NOMO-1 treated with dmso at 0.1 percent for 144 hours (cell line): ENCODE measurements at regions not wholly inside any gene's neighbourhood (a gene's known extent, or its start where the extent isn't known, plus 50 kb on each side); places are given as distances from the start of the nearest gene placed in this dataset.

Experiments
- DNase-seq: peaks from one replicate; lab custom pipeline; 2025; ENCODE audit not compliant: unreplicated experiment; lab: John Stamatoyannopoulos, UW

DNA sequence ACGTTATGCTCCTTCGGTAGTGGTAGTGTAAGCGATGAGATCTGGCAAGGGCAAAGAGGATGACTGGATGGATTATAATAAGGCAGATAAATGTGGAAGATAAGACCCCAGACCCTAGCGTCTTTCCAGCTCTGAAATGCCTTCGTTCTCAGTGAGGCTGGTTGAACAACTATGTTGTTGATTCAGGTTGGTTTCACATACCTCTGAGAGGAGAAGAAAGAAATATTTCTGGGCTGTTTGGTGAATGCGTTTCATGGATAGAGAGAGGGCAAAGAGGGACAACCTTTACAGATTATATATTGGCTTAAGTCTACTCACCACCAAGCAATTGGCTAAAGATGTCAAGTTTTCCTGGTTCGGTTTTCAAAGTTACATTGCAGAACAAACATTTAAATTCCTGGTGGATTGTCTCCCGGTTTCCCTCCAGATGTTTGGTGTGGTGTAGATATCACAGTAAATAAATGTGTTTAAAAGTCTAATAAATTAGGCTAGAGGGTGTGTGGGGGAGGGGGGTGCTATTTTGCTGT, 190.1 kb upstream of the GLI2 start:
- no peak for DNase-seq

DNA sequence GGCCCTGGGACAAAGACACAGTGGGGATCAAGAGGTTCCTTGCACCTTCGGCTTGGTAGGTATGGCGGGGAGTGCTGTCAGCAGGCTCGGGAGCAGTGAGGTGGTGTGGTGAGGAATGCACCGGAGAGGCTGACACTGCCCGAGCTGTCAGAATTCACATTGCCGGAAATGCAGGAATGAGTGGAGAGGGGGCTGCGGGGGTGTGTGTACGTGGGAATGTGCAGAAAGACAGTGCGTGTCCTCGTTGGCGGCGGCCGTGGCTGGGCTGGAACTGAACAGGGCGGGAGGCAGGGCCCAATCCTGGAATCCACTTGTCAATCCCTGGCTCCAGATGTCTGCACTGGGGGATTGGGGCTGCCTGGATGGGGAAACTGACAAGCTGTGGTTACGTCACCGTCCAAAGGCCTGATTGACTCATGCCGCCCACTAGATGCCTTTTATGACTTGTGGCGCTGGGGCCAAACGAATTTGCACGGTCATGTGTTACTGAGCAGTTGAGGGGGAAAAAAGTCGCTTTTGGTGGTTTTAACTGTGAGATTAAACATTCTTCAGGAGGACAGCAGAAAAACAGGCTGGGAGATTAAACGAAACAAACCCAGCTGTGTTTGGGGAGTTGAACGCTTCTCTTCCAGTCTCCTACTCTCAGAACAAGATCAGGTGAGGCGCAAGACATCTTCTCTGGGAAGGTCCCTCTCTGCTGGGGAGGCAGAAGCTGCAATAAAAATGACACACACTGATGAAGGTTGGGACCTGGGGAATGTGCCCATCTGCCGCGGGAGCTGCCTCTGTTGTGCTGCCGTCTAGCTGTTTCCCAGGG, 189.4 kb upstream of the GLI2 start:
- no peak for DNase-seq

DNA sequence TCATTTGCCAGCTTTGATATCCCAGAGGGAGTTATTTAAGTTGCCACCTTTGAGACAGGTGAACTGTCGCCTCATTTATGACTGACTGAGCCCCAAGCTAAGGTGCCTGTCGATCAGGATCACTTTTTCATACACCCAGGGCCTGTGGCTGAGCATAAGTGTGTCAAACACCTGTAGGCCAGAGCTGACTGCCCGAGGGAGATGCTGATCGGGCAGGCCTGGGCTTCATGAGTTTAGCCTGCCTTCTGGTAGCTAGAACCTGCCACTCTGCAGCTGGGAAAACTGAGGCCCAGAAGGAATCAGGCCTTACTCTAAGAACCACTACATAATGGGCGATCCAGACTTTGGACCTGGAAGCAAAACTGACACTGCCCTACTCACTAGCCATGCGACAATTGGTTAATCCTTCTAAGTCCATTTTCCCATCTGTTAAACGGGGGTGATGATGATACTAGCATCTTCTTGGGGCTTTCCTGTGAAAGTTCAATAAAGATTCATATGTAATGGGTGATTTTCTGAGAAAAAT, 188.7 kb upstream of the GLI2 start:
- DNase-seq = no peak

DNA sequence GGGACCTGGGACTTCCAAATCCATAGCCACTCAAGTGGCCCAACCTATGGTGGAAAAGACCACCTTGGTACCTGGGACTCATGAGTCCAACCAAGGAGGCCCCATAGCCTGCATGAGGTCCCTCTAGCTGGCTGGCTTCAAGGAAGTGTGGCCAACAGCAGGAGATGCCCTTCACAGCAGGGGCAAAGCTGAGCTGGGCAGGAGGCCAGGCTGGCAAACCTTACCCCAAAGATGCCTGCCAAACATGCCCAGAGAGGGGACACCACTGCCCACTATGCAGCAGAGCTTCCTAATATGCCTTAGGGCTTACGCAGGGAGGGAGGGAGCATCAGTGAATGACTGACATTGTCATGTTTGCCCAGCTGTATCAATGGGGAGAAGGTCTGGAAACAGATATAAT, 188.0 kb upstream of the GLI2 start:
- DNase-seq = no peak

DNA sequence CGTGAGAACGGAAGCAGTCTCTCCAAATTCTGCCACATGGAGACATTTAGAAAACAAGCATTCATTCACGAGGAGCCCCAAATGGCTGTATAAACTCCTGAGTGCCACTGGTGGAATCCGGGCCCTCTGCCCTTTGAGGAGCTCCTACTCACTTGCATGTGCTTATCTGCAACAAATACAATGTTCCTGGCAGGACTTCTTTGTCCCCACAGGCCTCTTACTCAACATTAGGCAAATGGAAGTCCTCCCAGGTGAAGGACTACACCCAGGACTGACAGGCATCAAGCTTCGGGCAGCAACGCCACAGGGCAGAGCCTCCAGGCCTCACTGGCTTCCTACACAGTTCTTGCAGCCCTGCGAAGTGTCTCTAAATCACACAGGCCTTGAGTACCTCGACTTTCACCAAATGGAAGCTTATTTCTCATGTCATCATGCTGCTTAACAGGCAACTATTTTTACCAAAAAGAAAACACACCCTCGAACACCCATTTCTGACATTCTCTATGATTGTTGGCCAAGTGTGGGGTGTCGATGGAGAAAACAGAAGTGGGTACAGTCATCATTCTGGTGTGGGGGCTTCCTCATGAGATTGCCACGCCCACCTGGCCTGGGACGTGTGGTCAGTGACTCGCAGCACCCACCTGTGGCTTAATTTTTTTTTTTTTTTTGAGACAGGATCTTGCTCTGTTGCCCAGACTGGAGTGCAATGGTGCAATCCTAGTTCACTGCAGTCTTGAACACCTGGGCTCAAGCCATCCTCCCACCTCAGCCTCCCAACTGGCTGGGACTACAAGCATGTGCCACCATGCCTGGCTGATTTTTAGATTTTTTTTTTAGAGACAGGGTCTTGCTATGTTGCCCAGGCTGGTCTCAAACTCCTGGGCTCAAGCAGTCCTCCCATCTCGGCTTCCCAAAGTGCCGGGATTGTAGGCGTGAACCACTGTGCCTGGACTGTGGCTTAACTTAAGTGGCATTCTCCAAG, 186.8 kb upstream of the GLI2 start:
- DNase-seq = no peak

DNA sequence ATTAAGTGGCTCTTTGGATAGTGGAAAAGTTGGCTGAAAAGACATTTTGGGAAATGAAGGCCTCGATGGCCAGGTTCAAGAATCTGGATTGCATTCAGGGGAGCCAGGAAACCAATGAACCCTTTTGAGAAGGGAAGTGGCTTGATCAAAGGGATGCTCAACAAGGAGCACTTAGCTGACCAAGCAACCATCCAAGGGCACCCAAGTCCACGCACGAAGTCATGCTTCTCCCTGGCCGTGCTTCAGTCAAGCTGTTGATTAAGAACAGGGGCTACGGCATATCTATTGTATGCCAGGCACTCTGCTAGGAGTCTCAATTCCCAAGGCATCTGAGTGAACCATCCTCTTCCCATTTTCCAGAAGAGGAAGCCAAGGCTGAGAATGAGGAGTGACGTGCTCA, 185.8 kb upstream of the GLI2 start:
- no peak for DNase-seq

DNA sequence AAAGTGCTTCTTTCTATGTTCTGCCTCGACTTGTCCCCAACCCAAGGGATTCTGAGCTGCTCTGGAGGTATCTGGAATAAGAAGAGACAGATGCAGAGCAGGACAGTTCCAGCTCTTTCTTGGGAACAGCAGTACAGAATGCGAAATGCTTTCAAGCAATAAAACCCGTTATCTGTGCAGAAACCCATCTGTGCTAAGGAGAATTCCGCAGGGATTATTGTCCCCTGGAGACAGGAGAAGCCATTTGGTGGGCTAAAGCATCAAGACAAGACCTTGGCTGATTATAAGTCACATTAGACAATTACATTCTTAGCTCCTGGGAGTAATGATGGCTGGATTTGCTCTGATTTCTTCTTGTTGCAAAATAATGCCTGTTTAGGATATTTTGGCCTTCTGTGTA, 185.4 kb upstream of the GLI2 start:
- DNase-seq = no peak

DNA sequence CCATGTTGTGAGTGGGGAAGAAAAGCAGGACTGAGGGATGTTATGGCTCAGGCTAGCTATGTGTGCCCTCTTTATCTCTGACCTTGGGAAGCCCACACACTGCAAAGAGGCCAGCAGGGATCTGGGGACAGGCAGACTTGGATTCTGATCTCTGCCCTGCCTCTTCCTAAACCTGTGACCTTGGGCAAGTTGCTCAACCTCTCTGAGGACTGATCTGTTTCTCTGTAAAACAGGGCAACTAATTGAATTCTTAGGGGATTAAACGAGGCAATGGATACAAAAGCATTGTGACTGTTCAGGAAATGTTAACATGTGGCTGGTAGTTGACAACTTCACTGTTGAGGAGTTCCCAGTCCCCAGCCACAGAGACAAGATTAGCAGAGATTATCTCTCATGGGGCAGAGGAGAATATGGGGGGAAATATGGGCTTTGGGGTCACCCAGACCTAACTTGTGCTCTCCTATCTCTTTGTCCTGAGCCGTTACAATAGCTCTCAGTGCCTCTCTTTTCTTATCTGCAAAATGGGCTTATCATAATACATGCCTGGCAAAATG, 184.7 kb upstream of the GLI2 start:
- no peak for DNase-seq

DNA sequence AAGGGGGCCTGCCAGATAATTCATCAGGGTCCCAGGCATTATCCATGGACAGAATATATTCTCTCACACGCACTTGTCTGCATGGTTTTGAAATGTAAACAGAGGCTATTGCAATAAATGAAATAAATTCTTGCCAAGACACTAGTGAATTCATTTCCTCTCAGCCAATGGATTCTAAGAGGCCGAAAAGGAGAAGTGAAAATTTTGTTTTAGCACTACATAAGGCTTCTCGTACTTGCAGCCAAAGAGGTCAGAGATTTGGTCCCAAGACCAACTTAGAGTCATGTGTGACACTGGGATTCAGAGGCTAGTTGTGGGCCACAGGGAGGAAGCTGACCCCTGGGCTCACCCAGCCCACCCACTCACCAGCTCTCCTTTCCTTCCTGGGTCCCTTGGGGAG, 184.1 kb upstream of the GLI2 start:
- peak; percentile 61 for DNase-seq

DNA sequence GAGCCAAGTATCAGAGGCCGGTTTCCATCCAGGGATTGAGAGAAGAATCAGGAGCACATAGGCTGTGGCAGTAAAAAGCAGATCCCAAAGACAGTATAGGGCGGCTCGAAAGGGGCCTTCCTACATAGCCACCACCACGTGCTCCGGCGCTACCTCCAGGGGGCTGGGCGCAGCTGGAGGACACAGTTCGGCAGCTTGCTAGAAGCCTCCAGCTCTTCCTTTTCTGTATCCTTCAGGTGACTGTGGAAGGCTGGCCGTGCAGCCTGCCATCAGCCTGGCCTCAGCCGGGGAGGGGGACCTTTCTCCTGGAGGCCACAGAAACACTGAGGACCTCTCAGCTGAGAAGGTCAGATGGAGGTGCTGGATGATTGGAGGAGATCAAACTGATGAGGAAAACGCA, 183.6 kb upstream of the GLI2 start:
- no peak for DNase-seq

DNA sequence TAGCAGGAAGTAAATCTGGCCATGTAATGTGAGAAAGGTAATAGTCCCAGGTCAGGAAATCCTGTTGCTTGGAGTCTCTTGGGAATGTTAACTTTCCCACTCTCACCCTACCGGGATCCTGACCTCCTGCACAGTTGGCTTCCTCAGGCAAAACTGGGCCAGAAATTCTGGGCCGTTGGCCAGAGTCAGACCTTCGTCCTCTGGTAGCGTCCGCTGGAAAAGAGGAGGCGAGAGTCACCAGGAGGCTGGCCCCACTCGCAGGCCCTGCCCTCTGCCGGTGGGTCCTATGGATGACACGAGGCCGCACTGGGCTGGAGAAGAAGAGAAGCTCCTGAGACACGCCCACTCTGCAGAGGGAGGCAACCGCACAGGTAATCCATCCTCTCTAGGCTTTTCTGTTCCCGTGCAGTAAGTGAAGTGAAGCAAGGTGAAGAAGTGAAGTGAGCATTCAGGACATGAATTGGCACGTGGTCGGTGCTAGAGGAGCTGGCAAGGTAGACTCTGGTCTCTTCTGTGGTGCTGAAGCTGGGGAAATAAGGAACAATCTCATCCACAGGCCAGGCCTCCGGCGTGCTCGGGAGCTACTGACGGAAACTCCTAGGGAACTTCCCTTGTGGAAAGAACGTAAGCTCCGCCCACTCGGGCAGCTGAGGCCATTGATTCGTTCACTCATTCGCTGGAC, 182.7 kb upstream of the GLI2 start:
- DNase-seq = no peak

DNA sequence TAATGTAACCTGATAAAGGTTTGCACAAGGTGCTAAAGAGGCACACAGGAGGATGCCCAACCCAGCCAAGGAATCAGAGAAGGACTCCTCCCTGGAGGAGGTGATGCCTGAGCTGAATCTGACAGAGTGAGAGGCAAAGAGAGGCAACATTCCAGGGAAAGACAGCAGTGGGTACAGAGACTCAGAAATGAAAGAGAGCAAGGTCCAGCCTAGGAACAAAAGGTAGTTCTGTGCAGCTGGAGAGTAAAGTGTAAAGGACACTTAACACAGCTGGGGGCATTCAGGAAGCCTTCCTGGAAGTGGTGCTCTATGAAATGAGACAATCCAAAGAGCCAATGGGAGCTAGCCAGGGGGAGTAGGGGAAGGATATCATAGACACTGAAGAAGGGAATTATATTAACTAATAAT, 181.0 kb upstream of the GLI2 start:
- no peak for DNase-seq

DNA sequence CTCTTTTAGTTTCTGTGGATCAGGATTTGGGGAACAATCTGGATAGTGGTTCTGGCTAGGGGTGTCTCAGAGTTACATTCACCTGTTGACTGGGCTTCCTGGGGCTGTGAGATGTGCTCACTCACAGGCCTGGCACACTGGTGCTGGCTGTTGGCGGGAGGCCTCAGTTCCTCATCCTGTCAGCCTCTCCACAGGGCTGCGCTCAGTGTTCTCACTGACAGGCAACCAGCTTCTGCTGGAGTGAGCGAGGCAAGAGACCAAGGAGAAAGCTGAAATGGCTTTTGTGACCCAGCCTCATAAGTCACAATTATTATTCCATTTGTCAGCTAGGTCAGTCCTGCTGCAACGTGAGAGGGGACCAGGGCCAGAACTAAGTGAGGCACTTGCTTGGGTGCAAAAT, 180.6 kb upstream of the GLI2 start:
- no peak for DNase-seq

DNA sequence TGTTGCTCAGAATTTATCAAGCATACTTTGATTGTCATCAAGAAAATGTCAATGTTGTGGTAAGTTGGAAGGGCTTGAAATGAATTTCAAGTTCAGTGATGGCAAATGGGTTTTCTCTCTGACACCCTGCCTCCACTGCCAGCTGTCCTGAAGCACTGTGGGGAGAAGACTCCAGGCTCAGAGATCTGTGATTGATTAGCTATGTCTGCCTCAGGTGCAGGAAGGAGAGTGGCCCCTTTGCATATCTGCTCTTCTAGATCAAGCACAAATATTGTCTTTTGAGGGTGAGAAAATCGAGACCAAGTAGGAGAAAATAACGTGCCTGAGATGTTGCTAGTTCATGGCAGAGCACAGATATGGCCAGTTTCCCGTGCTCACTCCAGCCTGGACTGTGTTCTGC, 178.8 kb upstream of the GLI2 start:
- no peak for DNase-seq

DNA sequence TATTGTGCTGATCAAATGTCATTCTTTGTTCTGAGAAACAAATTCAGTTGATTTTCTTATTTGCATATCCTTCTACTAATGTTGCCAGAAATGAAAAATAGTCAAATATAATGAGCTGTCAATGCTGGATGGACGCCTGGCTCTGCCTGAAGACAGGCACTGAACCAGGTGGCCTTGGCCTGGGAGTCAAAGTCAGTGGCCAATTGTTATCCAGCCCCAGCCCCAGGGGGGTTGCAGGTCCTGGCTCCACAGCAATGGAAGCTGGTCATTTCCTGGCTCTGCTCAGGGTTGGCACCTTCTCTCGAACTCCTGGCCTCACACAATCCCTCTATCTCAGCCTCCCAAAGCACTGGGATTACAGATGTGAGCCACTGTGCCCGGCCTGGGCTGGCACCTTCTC, 176.8 kb upstream of the GLI2 start:
- DNase-seq = no peak

DNA sequence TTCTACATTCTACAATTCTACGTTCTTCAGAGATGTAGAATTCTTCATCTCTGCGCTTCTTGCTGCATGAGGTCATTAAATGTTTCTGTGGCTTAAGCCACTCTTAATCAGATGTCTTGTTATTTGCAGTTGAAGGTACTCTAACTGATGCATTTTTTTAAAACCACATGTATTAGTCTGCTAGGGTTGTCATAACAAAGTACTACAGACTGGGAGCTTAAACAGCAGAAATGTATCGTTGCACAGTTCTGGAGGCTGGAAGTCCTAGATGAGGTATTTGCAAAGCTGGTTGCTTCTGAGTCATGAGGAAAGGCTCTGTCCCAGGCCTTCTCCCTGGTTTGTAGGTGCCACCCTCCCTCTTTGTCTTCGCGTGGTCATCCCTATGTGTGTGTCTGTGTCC, 176.3 kb upstream of the GLI2 start:
- no peak for DNase-seq

DNA sequence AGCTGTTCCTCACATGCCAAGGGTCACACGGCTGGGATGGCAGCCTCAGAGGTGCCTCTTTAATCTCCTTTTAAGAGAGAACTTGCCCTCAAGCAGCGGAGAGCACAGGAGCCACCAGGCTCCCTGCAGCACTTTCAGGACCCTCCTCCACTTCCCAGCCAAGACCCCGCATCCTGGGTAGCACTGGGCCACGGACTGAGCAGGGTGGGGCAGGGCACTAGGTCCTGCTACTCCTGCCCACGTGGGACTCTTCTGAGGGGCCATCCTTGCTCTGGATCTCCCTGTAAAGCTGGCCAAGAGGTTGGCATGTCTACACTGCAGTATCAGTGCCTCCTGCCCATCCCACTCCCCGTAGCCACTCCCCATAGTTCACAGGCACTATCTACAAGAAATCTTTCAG, 175.3 kb upstream of the GLI2 start:
- DNase-seq = no peak

DNA sequence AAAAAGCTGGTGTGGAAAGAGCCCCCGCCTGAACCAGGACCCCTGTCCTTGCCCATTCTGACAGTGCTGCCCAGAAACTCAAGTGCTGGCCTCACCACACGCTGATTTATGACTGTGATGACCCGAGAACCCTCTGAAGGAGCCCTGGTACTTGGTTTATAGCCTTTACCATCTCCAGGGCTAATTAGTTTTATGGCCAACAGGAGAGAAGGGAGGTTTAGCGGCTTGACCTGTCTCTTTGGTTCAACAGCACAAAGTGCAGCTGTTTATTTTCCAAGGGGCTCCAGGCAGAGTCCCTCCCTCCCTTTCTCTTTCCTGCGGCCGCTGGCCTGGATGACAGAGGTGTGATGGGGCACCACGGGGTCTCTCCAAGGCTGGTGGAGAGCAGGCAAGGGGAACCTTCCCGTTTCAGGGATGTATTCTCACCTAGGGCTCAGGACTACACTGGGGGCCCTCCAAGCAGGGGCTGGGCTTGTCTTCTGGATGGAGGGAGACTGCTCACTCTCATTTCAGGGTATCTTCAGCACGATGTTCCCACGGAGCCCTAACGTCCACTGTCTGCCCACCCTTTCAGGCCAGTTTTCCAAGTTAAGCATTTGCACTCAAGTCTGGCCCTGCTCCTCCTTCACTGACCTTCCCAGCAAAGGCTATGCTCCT, 174.2 kb upstream of the GLI2 start:
- no peak for DNase-seq

DNA sequence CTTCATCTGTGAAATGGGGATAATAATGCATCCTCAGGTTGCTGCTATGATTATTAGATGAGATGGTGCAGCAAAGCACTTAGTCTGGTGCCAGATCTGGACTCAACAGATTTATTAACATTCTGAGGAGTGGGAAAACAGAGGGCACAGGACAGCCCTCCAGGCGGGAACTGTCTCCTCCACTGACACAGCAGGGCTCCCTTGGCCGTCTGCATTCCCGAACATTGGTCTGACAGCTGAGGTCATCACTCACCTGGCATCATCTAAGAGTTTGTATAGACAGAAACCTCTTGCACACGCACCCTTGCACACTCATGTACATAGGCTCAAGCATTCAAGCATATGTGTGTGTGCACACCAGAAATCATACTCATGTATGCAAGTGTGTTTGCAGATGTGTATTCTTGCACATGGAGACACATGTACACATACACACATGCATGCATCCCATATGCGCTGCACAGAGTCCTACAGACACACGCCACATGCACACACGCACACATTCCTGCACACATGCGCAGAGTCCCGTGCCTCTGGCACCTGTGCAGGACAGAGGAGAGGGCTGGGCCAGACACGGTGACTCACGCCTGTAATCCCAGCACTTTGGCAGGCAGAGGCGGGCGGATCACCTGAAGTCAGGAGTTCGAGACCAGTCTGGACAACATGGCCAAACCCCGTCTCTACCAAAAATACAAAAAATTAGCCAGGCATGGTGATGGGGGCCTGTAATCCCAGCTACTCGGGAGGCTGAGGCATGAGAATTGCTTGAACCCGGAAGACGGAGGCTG, 173.3 kb upstream of the GLI2 start:
- DNase-seq = no peak

DNA sequence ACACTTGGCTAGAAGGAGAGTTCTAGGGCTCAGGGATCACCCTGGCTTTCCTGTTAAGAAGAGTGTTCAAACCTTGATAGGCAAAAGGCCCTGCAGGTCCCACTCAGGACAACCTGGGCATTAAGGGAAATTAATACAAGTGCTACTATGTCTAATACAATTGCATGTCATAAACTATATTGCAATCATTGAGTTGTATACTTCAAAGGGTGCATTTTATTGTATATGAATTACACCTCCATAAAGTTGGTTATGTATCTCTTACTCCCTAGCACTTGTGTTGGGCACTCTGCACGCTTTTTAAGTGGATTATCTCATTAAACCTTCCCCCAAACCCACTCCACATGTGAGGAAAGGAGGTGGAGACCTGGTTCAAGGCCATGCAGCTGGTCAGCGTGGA, 172.1 kb upstream of the GLI2 start:
- no peak for DNase-seq
